ENCODE measurements at regions not wholly inside any gene's neighbourhood (a gene's known extent, or its start where the extent isn't known, plus 50 kb on each side); places are given as distances from the start of the nearest gene placed in this dataset.

- no peaks in the 10 kb centered on the region for H3F3A ChIP-seq (replicated peaks; ENCODE audit: insufficient read depth)
- ChIA-PET POLR2A (no interaction called here), CTCF (interaction anchor here (1.5 kb wide), 1 partner anchor 74 kb away, joined by 5 read pairs; no protein-coding TSS in a partner anchor)
- H3K4me1 ChIP-seq (ENCODE audit: control insufficient read depth in 1 of 2, insufficient read depth in 2 of 2, low read depth in 1 of 2, low read length in 1 of 2), result peaks cover under 1 to 6% of the 10 kb centered on the region in 2 experiments; a peak in 2 of 4 replicates
- no peak overlapping the region for H3K4me2 ChIP-seq
- no peaks in the 10 kb centered on the region for H3K27me3 ChIP-seq (ENCODE audit: insufficient read depth)
- 86% methylated on average over 6 of the region's 6 CpGs for WGBS (ENCODE audit: low lambda C conversion rate)
- no peak overlapping the region for H3K9ac ChIP-seq
- no peaks in the 10 kb centered on the region for H4K20me1 ChIP-seq (ENCODE audit: insufficient read depth)
- TF ChIP-seq RXRA (IDR thresholded peaks at IDR 0.05; ENCODE audit: borderline replicate concordance, low read depth) (no peak), USF2 (IDR thresholded peaks at IDR 0.05; ENCODE audit: borderline replicate concordance, low read depth, low read length) (no peak), SMC3 (IDR thresholded peaks at IDR 0.05; ENCODE audit: low read depth, low read length) (no peak), TCF12 (IDR thresholded peaks at IDR 0.05) (no peak), JUND (IDR thresholded peaks at IDR 0.05) (no peak), MAX (IDR thresholded peaks at IDR 0.05; ENCODE audit: low read depth) (no peak), YY1 (IDR thresholded peaks at IDR 0.05; ENCODE audit: low read depth) (no peak), ZBTB33 (IDR thresholded peaks at IDR 0.05; ENCODE audit: borderline replicate concordance, low read depth) (no peak), FOXM1 (IDR thresholded peaks at IDR 0.05; ENCODE audit: low read depth) (no peak), IRF3 (IDR thresholded peaks at IDR 0.05; ENCODE audit: low read depth, low read length) (no peak), ELF1 (IDR thresholded peaks at IDR 0.05) (no peak), FOSL2 (IDR thresholded peaks at IDR 0.05; ENCODE audit: borderline replicate concordance, low read depth) (no peak)
- H3K79me2 ChIP-seq (ENCODE audit: insufficient read depth), result no peaks in the 10 kb centered on the region
- H3K9me3 ChIP-seq, result no peaks in the 10 kb centered on the region
- H3K36me3 ChIP-seq (replicated peaks in 1 of 2; ENCODE audit: control insufficient read depth in 1 of 2, insufficient read depth in 2 of 2, low read length in 1 of 2), result no peaks in the 10 kb centered on the region
- H2AFZ ChIP-seq (ENCODE audit: low read depth), result no peak overlapping the region
- DNase-seq, result no peak
- H3K9me2 ChIP-seq, result no peaks in the 10 kb centered on the region
- H3K4me3 ChIP-seq (ENCODE audit: low read depth in 2 of 2, low read length in 1 of 2), result no peak overlapping the region
- H3K27ac ChIP-seq (ENCODE audit: low read depth in 2 of 2, low read length in 1 of 2), result no peak overlapping the region
These were observed 76.1 kb upstream of the ATXN1 start for GRCh38 chr6:16837217-16837972.
